ENCODE measurements at regions not wholly inside any gene's neighbourhood (a gene's known extent, or its start where the extent isn't known, plus 50 kb on each side); places are given as distances from the start of the nearest gene placed in this dataset.

- no peak overlapping the region for H3K9ac ChIP-seq (ENCODE audit: low read depth, low read length, poor library complexity)
- no peaks in the 10 kb centered on the region for H3K27me3 ChIP-seq (ENCODE audit: control insufficient read depth in 3 of 3, insufficient read depth in 3 of 3, low read depth in 1 of 3, low read length in 3 of 3)
- no peak overlapping the region for H4K91ac ChIP-seq (ENCODE audit: low read depth, low read length, poor library complexity)
- H2BK12ac ChIP-seq (ENCODE audit: low read length) = no peak overlapping the region
- no peak overlapping the region for H3K18ac ChIP-seq (ENCODE audit: low read length)
- H3K36me3 ChIP-seq (replicated peaks in 1 of 2; ENCODE audit: control insufficient read depth in 2 of 2, insufficient read depth in 2 of 2, low read length in 2 of 2) = no peaks in the 10 kb centered on the region
- H2BK5ac ChIP-seq (ENCODE audit: low read length) = no peak overlapping the region
- WGBS, 2 donors (ENCODE audit: extremely low coverage in 2 of 2, insufficient read length in 2 of 2, insufficient replicate concordance in 1 of 2) = no CpG with 5 or more reads among the region's 2 CpGs
- no peak overlapping the region for H2AFZ ChIP-seq (ENCODE audit: low read length)
- no peak overlapping the region for H2BK15ac ChIP-seq (ENCODE audit: low read length)
- no peaks in the 10 kb centered on the region for H3K9me3 ChIP-seq (replicated peaks in 1 of 2; ENCODE audit: control insufficient read depth in 2 of 2, insufficient read depth in 1 of 2, low read depth in 1 of 2, low read length in 2 of 2)
- no peak overlapping the region for H2AK5ac ChIP-seq (ENCODE audit: low read depth, low read length)
- no peak overlapping the region for H3K27ac ChIP-seq (replicated peaks; ENCODE audit: low read length)
- no peaks in the 10 kb centered on the region for H3K79me1 ChIP-seq (ENCODE audit: low read depth, low read length)
- H3K23ac ChIP-seq (ENCODE audit: low read depth, low read length, poor library complexity) = no peak overlapping the region
- no peak overlapping the region for H3K4me2 ChIP-seq (ENCODE audit: insufficient read depth, low read length, poor library complexity, severe bottlenecking)
- DNase-seq (ENCODE audit: low spot score) = no peak
- no peak overlapping the region for H3K4me3 ChIP-seq (ENCODE audit: low read length in 2 of 2)
- H3K4ac ChIP-seq (ENCODE audit: low read length) = no peak overlapping the region
- no peak overlapping the region for H4K8ac ChIP-seq (ENCODE audit: low read depth, low read length)
- no peak overlapping the region for H2BK120ac ChIP-seq (ENCODE audit: low read depth, low read length)
- H3K14ac ChIP-seq (ENCODE audit: low read length) = no peak overlapping the region
- H3K4me1 ChIP-seq (ENCODE audit: control insufficient read depth in 2 of 2, insufficient read depth in 1 of 2, low read depth in 1 of 2, low read length in 2 of 2) = peaks cover 6% of the 10 kb centered on the region in 2 donors
Observed at GRCh38 chr20:16115911-16116552, 457.2 kb downstream of the KIF16B start.

GRCh38 chr20:16113736-16114135 lies 459.5 kb downstream of the KIF16B start:
- no peak overlapping the region for H3K9ac ChIP-seq (ENCODE audit: low read depth, low read length, poor library complexity)
- no peak overlapping the region for H2AFZ ChIP-seq (ENCODE audit: low read length)
- no peak overlapping the region for H2BK15ac ChIP-seq (ENCODE audit: low read length)
- no peak overlapping the region for H4K91ac ChIP-seq (ENCODE audit: low read depth, low read length, poor library complexity)
- H3K9me3 ChIP-seq (replicated peaks in 1 of 2; ENCODE audit: control insufficient read depth in 2 of 2, insufficient read depth in 1 of 2, low read depth in 1 of 2, low read length in 2 of 2) = no peaks in the 10 kb centered on the region
- no peak overlapping the region for H3K23ac ChIP-seq (ENCODE audit: low read depth, low read length, poor library complexity)
- H3K18ac ChIP-seq (ENCODE audit: low read length) = no peak overlapping the region
- H3K27me3 ChIP-seq (ENCODE audit: control insufficient read depth in 3 of 3, insufficient read depth in 3 of 3, low read depth in 1 of 3, low read length in 3 of 3) = no peaks in the 10 kb centered on the region
- no peak overlapping the region for H2AK5ac ChIP-seq (ENCODE audit: low read depth, low read length)
- no peak overlapping the region for H2BK120ac ChIP-seq (ENCODE audit: low read depth, low read length)
- no peak overlapping the region for H2BK12ac ChIP-seq (ENCODE audit: low read length)
- H3K79me1 ChIP-seq (ENCODE audit: low read depth, low read length) = no peaks in the 10 kb centered on the region
- no peak overlapping the region for H3K4me3 ChIP-seq (ENCODE audit: low read length in 2 of 2)
- H4K8ac ChIP-seq (ENCODE audit: low read depth, low read length) = no peak overlapping the region
- H2BK5ac ChIP-seq (ENCODE audit: low read length) = no peak overlapping the region
- H3K4me1 ChIP-seq (ENCODE audit: control insufficient read depth in 2 of 2, insufficient read depth in 1 of 2, low read depth in 1 of 2, low read length in 2 of 2) = peaks cover 6% of the 10 kb centered on the region in 2 donors
- no CpG with 5 or more reads among the region's 2 CpGs for WGBS, 2 donors (ENCODE audit: extremely low coverage in 2 of 2, insufficient read length in 2 of 2, insufficient replicate concordance in 1 of 2)
- no peak overlapping the region for H3K27ac ChIP-seq (replicated peaks; ENCODE audit: low read length)
- no peaks in the 10 kb centered on the region for H3K36me3 ChIP-seq (replicated peaks in 1 of 2; ENCODE audit: control insufficient read depth in 2 of 2, insufficient read depth in 2 of 2, low read length in 2 of 2)
- no peak overlapping the region for H3K4me2 ChIP-seq (ENCODE audit: insufficient read depth, low read length, poor library complexity, severe bottlenecking)
- no peak for DNase-seq (ENCODE audit: low spot score)
- H3K14ac ChIP-seq (ENCODE audit: low read length) = no peak overlapping the region
- no peak overlapping the region for H3K4ac ChIP-seq (ENCODE audit: low read length)

- Histone ChIP-seq H3K18ac (ENCODE audit: low read length) (no peak overlapping the region), H3K4me1 (ENCODE audit: control insufficient read depth in 2 of 2, insufficient read depth in 1 of 2, low read depth in 1 of 2, low read length in 2 of 2) (peaks cover 6 to 12% of the 10 kb centered on the region in 2 donors), H3K4ac (ENCODE audit: low read length) (no peak overlapping the region), H3K23ac (ENCODE audit: low read depth, low read length, poor library complexity) (no peak overlapping the region), H3K14ac (ENCODE audit: low read length) (no peak overlapping the region), H3K4me3 (ENCODE audit: low read length in 2 of 2) (no peak overlapping the region), H2AK5ac (ENCODE audit: low read depth, low read length) (no peak overlapping the region), H2BK120ac (ENCODE audit: low read depth, low read length) (no peak overlapping the region), H2AFZ (ENCODE audit: low read length) (peak overlapping the region; percentile 50), H4K91ac (ENCODE audit: low read depth, low read length, poor library complexity) (no peak overlapping the region), H3K9me3 (replicated peaks in 1 of 2; ENCODE audit: control insufficient read depth in 2 of 2, insufficient read depth in 1 of 2, low read depth in 1 of 2, low read length in 2 of 2) (no peaks in the 10 kb centered on the region), H3K4me2 (ENCODE audit: insufficient read depth, low read length, poor library complexity, severe bottlenecking) (no peak overlapping the region), H2BK5ac (ENCODE audit: low read length) (no peak overlapping the region), H4K8ac (ENCODE audit: low read depth, low read length) (no peak overlapping the region), H2BK15ac (ENCODE audit: low read length) (no peak overlapping the region), H2BK12ac (ENCODE audit: low read length) (no peak overlapping the region), H3K9ac (ENCODE audit: low read depth, low read length, poor library complexity) (no peak overlapping the region), H3K79me1 (ENCODE audit: low read depth, low read length) (no peaks in the 10 kb centered on the region), H3K27ac (replicated peaks; ENCODE audit: low read length) (no peak overlapping the region), H3K27me3 (ENCODE audit: control insufficient read depth in 3 of 3, insufficient read depth in 3 of 3, low read depth in 1 of 3, low read length in 3 of 3) (peaks cover 0 to 6% (median 0%) of the 10 kb centered on the region in 3 experiments), H3K36me3 (replicated peaks in 1 of 2; ENCODE audit: control insufficient read depth in 2 of 2, insufficient read depth in 2 of 2, low read length in 2 of 2) (no peaks in the 10 kb centered on the region)
- no CpG with 5 or more reads among the region's 6 CpGs for WGBS, 2 donors (ENCODE audit: extremely low coverage in 2 of 2, insufficient read length in 2 of 2, insufficient replicate concordance in 1 of 2)
- no peak for DNase-seq (ENCODE audit: low spot score)
Observed at GRCh38 chr20:16111852-16112412, 461.3 kb downstream of the KIF16B start.

GRCh38 chr20:16111172-16111832 lies 461.9 kb downstream of the KIF16B start:
- no peak overlapping the region for H3K4ac ChIP-seq (ENCODE audit: low read length)
- no peak overlapping the region for H2AK5ac ChIP-seq (ENCODE audit: low read depth, low read length)
- no peak overlapping the region for H4K8ac ChIP-seq (ENCODE audit: low read depth, low read length)
- H3K18ac ChIP-seq (ENCODE audit: low read length) = no peak overlapping the region
- no peaks in the 10 kb centered on the region for H3K79me1 ChIP-seq (ENCODE audit: low read depth, low read length)
- H3K36me3 ChIP-seq (replicated peaks in 1 of 2; ENCODE audit: control insufficient read depth in 2 of 2, insufficient read depth in 2 of 2, low read length in 2 of 2) = no peaks in the 10 kb centered on the region
- no peak overlapping the region for H3K4me3 ChIP-seq (ENCODE audit: low read length in 2 of 2)
- WGBS, 2 donors (ENCODE audit: extremely low coverage in 2 of 2, insufficient read length in 2 of 2, insufficient replicate concordance in 1 of 2) = no CpG with 5 or more reads among the region's 5 CpGs
- H3K27ac ChIP-seq (replicated peaks; ENCODE audit: low read length) = peak overlapping the region; percentile 19
- H3K14ac ChIP-seq (ENCODE audit: low read length) = no peak overlapping the region
- no peak overlapping the region for H4K91ac ChIP-seq (ENCODE audit: low read depth, low read length, poor library complexity)
- DNase-seq (ENCODE audit: low spot score) = no peak
- peaks cover 6 to 13% of the 10 kb centered on the region in 2 donors for H3K4me1 ChIP-seq (ENCODE audit: control insufficient read depth in 2 of 2, insufficient read depth in 1 of 2, low read depth in 1 of 2, low read length in 2 of 2)
- peaks cover 0 to 6% (median 0%) of the 10 kb centered on the region in 3 experiments for H3K27me3 ChIP-seq (ENCODE audit: control insufficient read depth in 3 of 3, insufficient read depth in 3 of 3, low read depth in 1 of 3, low read length in 3 of 3)
- H2BK120ac ChIP-seq (ENCODE audit: low read depth, low read length) = no peak overlapping the region
- H3K9me3 ChIP-seq (replicated peaks in 1 of 2; ENCODE audit: control insufficient read depth in 2 of 2, insufficient read depth in 1 of 2, low read depth in 1 of 2, low read length in 2 of 2) = no peaks in the 10 kb centered on the region
- peak overlapping the region; percentile 50 for H2AFZ ChIP-seq (ENCODE audit: low read length)
- no peak overlapping the region for H2BK5ac ChIP-seq (ENCODE audit: low read length)
- H2BK15ac ChIP-seq (ENCODE audit: low read length) = no peak overlapping the region
- no peak overlapping the region for H3K9ac ChIP-seq (ENCODE audit: low read depth, low read length, poor library complexity)
- H3K4me2 ChIP-seq (ENCODE audit: insufficient read depth, low read length, poor library complexity, severe bottlenecking) = no peak overlapping the region
- H3K23ac ChIP-seq (ENCODE audit: low read depth, low read length, poor library complexity) = no peak overlapping the region
- H2BK12ac ChIP-seq (ENCODE audit: low read length) = no peak overlapping the region
